ENCODE measurements at regions not wholly inside any gene's neighbourhood (a gene's known extent, or its start where the extent isn't known, plus 50 kb on each side); places are given as distances from the start of the nearest gene placed in this dataset.

- TF ChIP-seq EZH2phosphoT487 (IDR thresholded peaks at IDR 0.05; ENCODE audit: insufficient read depth, low read depth) (no peak), EZH2 (IDR thresholded peaks at IDR 0.05; ENCODE audit: insufficient read depth, poor library complexity, severe bottlenecking) (no peak)
Measured at GRCh38 chr16:85269165-85269564, 156.9 kb upstream of the CIBAR2 start.
